IMR-90 (cell line): ENCODE measurements at regions not wholly inside any gene's neighbourhood (a gene's known extent, or its start where the extent isn't known, plus 50 kb on each side); places are given as distances from the start of the nearest gene placed in this dataset.

Experiments
- ATAC-seq: fragments of 200-7000 bp; cut with Tn5 transposase; 2 replicates; pipeline ENCODE4 v1.9.1; 2020; ENCODE audit warnings: low read depth, mild to moderate bottlenecking, moderate library complexity
- BruUV-seq: library from RNA; stranded (reverse); fragments of 400-500 nt; replicated peaks from 2 replicates; lab custom pipeline; 2021; lab: Mats Ljungman, UMichigan
- CTCF ChIA-PET: fragments of 300-600 bp; formaldehyde crosslinking; extraction: SDS; loops from one replicate; lab custom pipeline; 2021; ENCODE audit warnings: antibody characterized with exemption; lab: Yijun Ruan, JAX
- POLR2A ChIA-PET: fragments of 300-600 bp; sonication (Branson Sonifier 250); formaldehyde crosslinking; loops from one replicate; lab custom pipeline; 2022; ENCODE audit warnings: antibody characterized with exemption; ENCODE audit not compliant: unreplicated experiment; lab: Charles Lee
- DNase-seq: peaks from one replicate; pipeline ENCODE4 v3.0.0; 2013
- H2AFZ ChIP-seq: replicated peaks from 2 replicates; pipeline ENCODE3; 2013; ENCODE audit warnings: low read length, mild to moderate bottlenecking; ENCODE audit not compliant: poor library complexity
- H2AK5ac ChIP-seq: 2 replicates; pipeline ENCODE4 v1.6.1; 2013; ENCODE audit warnings: low read depth, low read length, inconsistent platforms
- H2AK9ac ChIP-seq: replicated peaks from 2 replicates; pipeline ENCODE3; 2013; ENCODE audit warnings: mild to moderate bottlenecking, low read depth, low read length, moderate library complexity; ENCODE audit not compliant: poor library complexity
- H2BK120ac ChIP-seq: 2 replicates; pipeline ENCODE4 v1.6.1; 2013; ENCODE audit warnings: low read depth, low read length, inconsistent platforms
- H2BK15ac ChIP-seq: 3 replicates; pipeline ENCODE4 v1.6.1; 2013; ENCODE audit warnings: low read depth, low read length, inconsistent platforms
- H2BK20ac ChIP-seq: 2 replicates; pipeline ENCODE4 v1.6.1; 2013; ENCODE audit warnings: low read depth, mild to moderate bottlenecking, inconsistent platforms, low read length, moderate library complexity
- H2BK5ac ChIP-seq: 2 replicates; pipeline ENCODE4 v1.6.1; 2013; ENCODE audit warnings: mild to moderate bottlenecking, low read depth, low read length, inconsistent platforms; ENCODE audit not compliant: poor library complexity, severe bottlenecking
- H3K14ac ChIP-seq: replicated peaks from 2 replicates; pipeline ENCODE4 v1.6.1; 2013; ENCODE audit warnings: low read depth, low read length, inconsistent platforms
- H3K18ac ChIP-seq: 2 replicates; pipeline ENCODE4 v1.6.1; 2013; ENCODE audit warnings: low read depth, low read length, control low read depth
- H3K23ac ChIP-seq: 2 replicates; pipeline ENCODE4 v1.6.1; 2013; ENCODE audit warnings: low read depth, low read length, inconsistent platforms
- H3K27ac ChIP-seq: 2 replicates; pipeline ENCODE4 v1.5.1; 2013; ENCODE audit warnings: mild to moderate bottlenecking, control low read depth, low read length; ENCODE audit not compliant: insufficient read depth
- H3K27me3 ChIP-seq: 2 replicates; pipeline ENCODE4 v1.6.1; 2013; ENCODE audit warnings: low read length; ENCODE audit not compliant: control insufficient read depth, insufficient read depth
- H3K36me3 ChIP-seq: 2 replicates; pipeline ENCODE4 v1.6.1; 2013; ENCODE audit warnings: low read length, mixed read lengths; ENCODE audit not compliant: control insufficient read depth, insufficient read depth
- H3K4ac ChIP-seq: 2 replicates; pipeline ENCODE4 v1.6.1; 2013; ENCODE audit warnings: low read depth, low read length, inconsistent platforms
- H3K4me1 ChIP-seq: 2 replicates; pipeline ENCODE4 v1.6.1; 2013; ENCODE audit warnings: low read length, mixed read lengths; ENCODE audit not compliant: control insufficient read depth, insufficient read depth
- H3K4me2 ChIP-seq: 2 replicates; pipeline ENCODE4 v1.6.1; 2013; ENCODE audit warnings: low read depth, mild to moderate bottlenecking, control low read depth, low read length, moderate library complexity
- H3K4me3 ChIP-seq: 2 replicates; pipeline ENCODE4 v1.5.1; 2013; ENCODE audit warnings: low read depth, mild to moderate bottlenecking, control low read depth, low read length, moderate library complexity; ENCODE audit not compliant: insufficient read depth
- H3K56ac ChIP-seq: 2 replicates; pipeline ENCODE4 v1.6.1; 2013; ENCODE audit warnings: low read length, inconsistent platforms; ENCODE audit not compliant: insufficient read depth; ENCODE audit errors: extremely low read depth
- H3K79me1 ChIP-seq, 2 experiments: 2 replicates each; pipeline ENCODE4 v1.6.1; 2013; ENCODE audit warnings: low read length in 2 of 2, inconsistent platforms in 1 of 2, low read depth in 1 of 2
- H3K9ac ChIP-seq: 2 replicates; pipeline ENCODE4 v1.6.1; 2013; ENCODE audit warnings: low read depth, low read length, control low read depth
- H3K9me1 ChIP-seq: 2 replicates; pipeline ENCODE4 v1.6.1; 2013; ENCODE audit warnings: low read length, inconsistent platforms; ENCODE audit not compliant: insufficient read depth
- H3K9me3 ChIP-seq: 2 replicates; pipeline ENCODE4 v1.6.1; 2013; ENCODE audit warnings: low read length; ENCODE audit not compliant: control insufficient read depth, insufficient read depth
- H4K20me1 ChIP-seq: 2 replicates; pipeline ENCODE4 v1.6.1; 2013; ENCODE audit warnings: low read length, inconsistent platforms; ENCODE audit not compliant: insufficient read depth
- H4K5ac ChIP-seq: 2 replicates; pipeline ENCODE4 v1.6.1; 2013; ENCODE audit warnings: mild to moderate bottlenecking, low read depth, low read length, control low read depth
- H4K8ac ChIP-seq, 2 experiments: 2 replicates each; pipeline ENCODE4 v1.6.1; 2013; ENCODE audit warnings: low read depth in 2 of 2, low read length in 2 of 2, control low read depth in 1 of 2, inconsistent platforms in 1 of 2
- H4K91ac ChIP-seq: 2 replicates; pipeline ENCODE4 v1.6.1; 2013; ENCODE audit warnings: low read depth, low read length, inconsistent platforms; ENCODE audit not compliant: insufficient read depth
- BHLHE40 ChIP-seq: fragments of 150-350 bp; IDR thresholded peaks from 2 replicates; pipeline ENCODE4 v1.6.1; 2016; ENCODE audit warnings: mild to moderate bottlenecking, low read depth, low read length
- FOS ChIP-seq: fragments of 150-350 bp; IDR thresholded peaks from 2 replicates; pipeline ENCODE4 v1.6.1; 2016; ENCODE audit warnings: low read depth, low read length
- MXI1 ChIP-seq: IDR thresholded peaks from 2 replicates; pipeline ENCODE4 v1.6.1; 2012; ENCODE audit warnings: low read depth, mild to moderate bottlenecking, low read length, moderate library complexity, borderline replicate concordance
- RAD21 ChIP-seq: IDR thresholded peaks from 2 replicates; pipeline ENCODE4 v1.6.1; 2012; ENCODE audit warnings: low read length, improper control_type of control experiment
- RCOR1 ChIP-seq: IDR thresholded peaks from 2 replicates; pipeline ENCODE4 v1.6.1; 2012; ENCODE audit warnings: mild to moderate bottlenecking, low read length, improper control_type of control experiment; ENCODE audit not compliant: insufficient replicate concordance
- SMC3 ChIP-seq: fragments of 150-350 bp; IDR thresholded peaks from 2 replicates; pipeline ENCODE4 v1.6.1; 2016; ENCODE audit warnings: low read depth, mild to moderate bottlenecking, antibody characterized with exemption, low read length, moderate library complexity
- WGBS, 2 experiments: methylation state at CpG; one replicate each; pipeline versions ENCODE4 v1.1.5 to v1.1.7; 2013; ENCODE audit warnings: missing lambda C conversion rate in 2 of 2; ENCODE audit not compliant: insufficient read length in 1 of 2; ENCODE audit errors: extremely low coverage in 2 of 2; 5-methylcytosine and 5-hydroxymethylcytosine counted together
- dilution Hi-C: fragments of 300-500 bp; cut with HindIII; formaldehyde crosslinking; loops from one replicate; pipeline ENCODE4 v1.14.3; 2018; ENCODE audit warnings: low sequenced_read_pairs; ENCODE audit not compliant: unreplicated experiment
- in situ Hi-C: fragments of 300-500 bp; cut with MboI; formaldehyde crosslinking; loops from 3 replicates; pipeline ENCODE4 v1.14.3; 2019; ENCODE audit warnings: low sequenced_read_pairs, inconsistent platforms, mixed read lengths
- intact Hi-C: fragments of 100-400 bp; cut with micrococcal nuclease; formaldehyde crosslinking; loops from 2 replicates; pipeline ENCODE4 v1.10.0; 2022
- TF ChIP-seq, protein P1 (sequence below): fragments of 150-350 bp; IDR thresholded peaks from 2 replicates; pipeline ENCODE4 v1.6.1; 2017; ENCODE audit warnings: mild to moderate bottlenecking, antibody characterized with exemption, low read length, low read depth
- TF ChIP-seq, protein P2 (sequence below): fragments of 150-350 bp; IDR thresholded peaks from 2 replicates; pipeline ENCODE4 v1.6.1; 2016; ENCODE audit warnings: low read depth, mild to moderate bottlenecking, low read length, moderate library complexity, borderline replicate concordance

GRCh38 chr3:67898916-67899315 is 244.5 kb upstream of the SUCLG2 start:
- Histone ChIP-seq H2AK9ac (no peak overlapping the region), H4K8ac (no peak overlapping the region), H2AFZ (no peak overlapping the region), H3K9me3 (no peaks in the 10 kb centered on the region), H2BK20ac (no peak overlapping the region), H3K4ac (no peak overlapping the region), H3K14ac (no peak overlapping the region), H3K27ac (no peak overlapping the region), H2BK5ac (no peak overlapping the region), H3K56ac (no peak overlapping the region), H3K4me1 (no peaks in the 10 kb centered on the region), H3K9ac (no peak overlapping the region), H2AK5ac (no peak overlapping the region), H3K4me2 (no peak overlapping the region), H4K91ac (no peak overlapping the region), H4K5ac (no peak overlapping the region), H2BK120ac (no peak overlapping the region), H3K4me3 (no peak overlapping the region), H3K18ac (no peak overlapping the region), H3K23ac (no peak overlapping the region), H2BK15ac (no peak overlapping the region), H3K27me3 (no peaks in the 10 kb centered on the region), H3K79me1 (no peaks in the 10 kb centered on the region), H3K9me1 (no peaks in the 10 kb centered on the region), H4K20me1 (no peaks in the 10 kb centered on the region), H3K36me3 (no peaks in the 10 kb centered on the region)
- no TSS peak for BruUV-seq
- no peak for DNase-seq
- CTCF ChIA-PET: no interaction called here
- no CpG with 5 or more reads among the region's 1 CpG for WGBS, 2 experiments
- TF ChIP-seq BHLHE40 (no peak), MXI1 (no peak), SMC3 (no peak), RAD21 (no peak), RCOR1 (no peak), FOS (no peak)
- TF ChIP-seq, protein P1, sequence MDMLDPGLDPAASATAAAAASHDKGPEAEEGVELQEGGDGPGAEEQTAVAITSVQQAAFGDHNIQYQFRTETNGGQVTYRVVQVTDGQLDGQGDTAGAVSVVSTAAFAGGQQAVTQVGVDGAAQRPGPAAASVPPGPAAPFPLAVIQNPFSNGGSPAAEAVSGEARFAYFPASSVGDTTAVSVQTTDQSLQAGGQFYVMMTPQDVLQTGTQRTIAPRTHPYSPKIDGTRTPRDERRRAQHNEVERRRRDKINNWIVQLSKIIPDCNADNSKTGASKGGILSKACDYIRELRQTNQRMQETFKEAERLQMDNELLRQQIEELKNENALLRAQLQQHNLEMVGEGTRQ: no peak
- TF ChIP-seq, protein P2, sequence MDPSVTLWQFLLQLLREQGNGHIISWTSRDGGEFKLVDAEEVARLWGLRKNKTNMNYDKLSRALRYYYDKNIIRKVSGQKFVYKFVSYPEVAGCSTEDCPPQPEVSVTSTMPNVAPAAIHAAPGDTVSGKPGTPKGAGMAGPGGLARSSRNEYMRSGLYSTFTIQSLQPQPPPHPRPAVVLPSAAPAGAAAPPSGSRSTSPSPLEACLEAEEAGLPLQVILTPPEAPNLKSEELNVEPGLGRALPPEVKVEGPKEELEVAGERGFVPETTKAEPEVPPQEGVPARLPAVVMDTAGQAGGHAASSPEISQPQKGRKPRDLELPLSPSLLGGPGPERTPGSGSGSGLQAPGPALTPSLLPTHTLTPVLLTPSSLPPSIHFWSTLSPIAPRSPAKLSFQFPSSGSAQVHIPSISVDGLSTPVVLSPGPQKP: no peak
- in situ Hi-C loops: no loop called here
- POLR2A ChIA-PET: no interaction called here
- intact Hi-C loops: no loop called here
- ATAC-seq: no peak
- dilution Hi-C loops: no loop called here
